A673 (cell line): ENCODE measurements at regions not wholly inside any gene's neighbourhood (a gene's known extent, or its start where the extent isn't known, plus 50 kb on each side); places are given as distances from the start of the nearest gene placed in this dataset.

Experiments
- BruUV-seq: library from RNA; stranded (reverse); fragments of 400-500 nt; replicated peaks from 2 replicates; lab custom pipeline; 2021; lab: Mats Ljungman, UMichigan
- CTCF ChIA-PET: fragments of 300-600 bp; sonication (Branson Sonifier 250); formaldehyde crosslinking; loops from one replicate; lab custom pipeline; 2022; ENCODE audit warnings: antibody characterized with exemption; lab: Charles Lee
- POLR2A ChIA-PET: fragments of 300-600 bp; sonication (Branson Sonifier 250); formaldehyde crosslinking; loops from one replicate; lab custom pipeline; 2022; ENCODE audit warnings: antibody characterized with exemption; ENCODE audit not compliant: low non-redundant PET; lab: Charles Lee
- DNase-seq: peaks from one replicate; pipeline ENCODE4 v3.0.0-alpha.2; 2015; ENCODE audit warnings: low spot score
- H3K27ac ChIP-seq: fragments of 200-600 bp; sonication (generic); 2 replicates; pipeline ENCODE4 v1.5.1; 2016; ENCODE audit warnings: mixed run types, low read depth, mild to moderate bottlenecking, mixed read lengths, antibody characterized with exemption, low read length; ENCODE audit not compliant: poor library complexity, severe bottlenecking
- H3K27me3 ChIP-seq: fragments of 200-600 bp; sonication (generic); replicated peaks from 2 replicates; pipeline ENCODE4 v1.6.1; 2017; ENCODE audit warnings: mixed run types, low read depth, mild to moderate bottlenecking, mixed read lengths, antibody characterized with exemption, low read length; ENCODE audit not compliant: insufficient read depth, poor library complexity
- H3K36me3 ChIP-seq: fragments of 200-600 bp; sonication (generic); 2 replicates; pipeline ENCODE4 v1.6.1; 2016; ENCODE audit warnings: mixed run types, mild to moderate bottlenecking, mixed read lengths, antibody characterized with exemption, low read length; ENCODE audit not compliant: insufficient read depth, poor library complexity, severe bottlenecking
- H3K4me1 ChIP-seq: fragments of 200-600 bp; sonication (generic); 2 replicates; pipeline ENCODE4 v1.6.1; 2017; ENCODE audit warnings: mixed run types, mild to moderate bottlenecking, mixed read lengths, antibody characterized with exemption, low read length; ENCODE audit not compliant: insufficient read depth, poor library complexity, severe bottlenecking
- H3K4me3 ChIP-seq: fragments of 200-600 bp; sonication (generic); 2 replicates; pipeline ENCODE4 v1.5.1; 2016; ENCODE audit warnings: low read depth, mixed run types, mild to moderate bottlenecking, mixed read lengths, low read length; ENCODE audit not compliant: poor library complexity, severe bottlenecking
- H3K9me3 ChIP-seq: fragments of 200-600 bp; sonication (generic); 2 replicates; pipeline ENCODE4 v1.6.1; 2016; ENCODE audit warnings: mixed run types, low read depth, mild to moderate bottlenecking, mixed read lengths, antibody characterized with exemption, low read length; ENCODE audit not compliant: poor library complexity, severe bottlenecking
- EZH2 ChIP-seq: fragments of 200-600 bp; sonication (generic); IDR thresholded peaks from 2 replicates; pipeline ENCODE4 v1.6.1; 2017; ENCODE audit warnings: borderline replicate concordance, low read depth, mild to moderate bottlenecking, mixed read lengths, antibody characterized with exemption, low read length; ENCODE audit not compliant: poor library complexity, severe bottlenecking
- intact Hi-C: fragments of 100-400 bp; cut with micrococcal nuclease; formaldehyde crosslinking; loops from one replicate; pipeline ENCODE4 v1.10.0; 2022; ENCODE audit not compliant: unreplicated experiment
- TF ChIP-seq, protein P1 (sequence below): fragments of 300-800, 200-600 bp; sonication (generic); conservative IDR thresholded peaks from 2 replicates; pipeline ENCODE4 v1.5.1; 2017; ENCODE audit warnings: low read depth, mild to moderate bottlenecking, antibody characterized with exemption, low read length, moderate library complexity, mixed read lengths

GRCh38 chr9:83185488-83186154 lies 122.7 kb upstream of the RASEF start:
- H3K9me3 ChIP-seq, result no peaks in the 10 kb centered on the region
- no TSS peak for BruUV-seq
- ChIA-PET POLR2A (no interaction called here), CTCF (no interaction called here)
- no peak for DNase-seq
- H3K36me3 ChIP-seq, result no peaks in the 10 kb centered on the region
- H3K4me1 ChIP-seq, result no peaks in the 10 kb centered on the region
- TF ChIP-seq EZH2, result no peak
- TF ChIP-seq, protein P1, sequence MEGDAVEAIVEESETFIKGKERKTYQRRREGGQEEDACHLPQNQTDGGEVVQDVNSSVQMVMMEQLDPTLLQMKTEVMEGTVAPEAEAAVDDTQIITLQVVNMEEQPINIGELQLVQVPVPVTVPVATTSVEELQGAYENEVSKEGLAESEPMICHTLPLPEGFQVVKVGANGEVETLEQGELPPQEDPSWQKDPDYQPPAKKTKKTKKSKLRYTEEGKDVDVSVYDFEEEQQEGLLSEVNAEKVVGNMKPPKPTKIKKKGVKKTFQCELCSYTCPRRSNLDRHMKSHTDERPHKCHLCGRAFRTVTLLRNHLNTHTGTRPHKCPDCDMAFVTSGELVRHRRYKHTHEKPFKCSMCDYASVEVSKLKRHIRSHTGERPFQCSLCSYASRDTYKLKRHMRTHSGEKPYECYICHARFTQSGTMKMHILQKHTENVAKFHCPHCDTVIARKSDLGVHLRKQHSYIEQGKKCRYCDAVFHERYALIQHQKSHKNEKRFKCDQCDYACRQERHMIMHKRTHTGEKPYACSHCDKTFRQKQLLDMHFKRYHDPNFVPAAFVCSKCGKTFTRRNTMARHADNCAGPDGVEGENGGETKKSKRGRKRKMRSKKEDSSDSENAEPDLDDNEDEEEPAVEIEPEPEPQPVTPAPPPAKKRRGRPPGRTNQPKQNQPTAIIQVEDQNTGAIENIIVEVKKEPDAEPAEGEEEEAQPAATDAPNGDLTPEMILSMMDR, result no peak
- H3K27me3 ChIP-seq, result peaks cover 32% of the 10 kb centered on the region
- intact Hi-C loops, result no loop called here
- no peak overlapping the region for H3K27ac ChIP-seq
- no peak overlapping the region for H3K4me3 ChIP-seq

- no peak for DNase-seq
- Histone ChIP-seq H3K9me3 (no peaks in the 10 kb centered on the region), H3K4me3 (no peak overlapping the region), H3K36me3 (no peaks in the 10 kb centered on the region), H3K4me1 (no peaks in the 10 kb centered on the region), H3K27me3 (peaks cover 37% of the 10 kb centered on the region), H3K27ac (no peak overlapping the region)
- POLR2A ChIA-PET, result interaction anchor here (0.6 kb wide), 1 partner anchor 13 kb away, joined by 3 read pairs; no protein-coding TSS in a partner anchor
- BruUV-seq, result no TSS peak
- intact Hi-C loops, result loop anchor here (5.0 kb wide), 1 partner anchor 51 kb away; no protein-coding TSS in a partner anchor
- TF ChIP-seq EZH2, result no peak
- TF ChIP-seq, protein P1, result no peak
- CTCF ChIA-PET, result no interaction called here
These were observed 120.7 kb upstream of the RASEF start for GRCh38 chr9:83183621-83184020.

GRCh38 chr9:83182071-83182470 lies 119.1 kb upstream of the RASEF start:
- TF ChIP-seq, protein P1, result no peak
- TF ChIP-seq EZH2, result no peak
- Histone ChIP-seq H3K9me3 (peaks cover 8% of the 10 kb centered on the region), H3K36me3 (no peaks in the 10 kb centered on the region), H3K4me3 (no peak overlapping the region), H3K4me1 (no peaks in the 10 kb centered on the region), H3K27ac (no peak overlapping the region), H3K27me3 (peaks cover 37% of the 10 kb centered on the region)
- BruUV-seq, result no TSS peak
- ChIA-PET POLR2A (no interaction called here), CTCF (no interaction called here)
- DNase-seq, result no peak
- intact Hi-C loops, result loop anchor here (5.0 kb wide), 1 partner anchor 50 kb away; no protein-coding TSS in a partner anchor
